ENCODE measurements at regions not wholly inside any gene's neighbourhood (a gene's known extent, or its start where the extent isn't known, plus 50 kb on each side); places are given as distances from the start of the nearest gene placed in this dataset.

DNA sequence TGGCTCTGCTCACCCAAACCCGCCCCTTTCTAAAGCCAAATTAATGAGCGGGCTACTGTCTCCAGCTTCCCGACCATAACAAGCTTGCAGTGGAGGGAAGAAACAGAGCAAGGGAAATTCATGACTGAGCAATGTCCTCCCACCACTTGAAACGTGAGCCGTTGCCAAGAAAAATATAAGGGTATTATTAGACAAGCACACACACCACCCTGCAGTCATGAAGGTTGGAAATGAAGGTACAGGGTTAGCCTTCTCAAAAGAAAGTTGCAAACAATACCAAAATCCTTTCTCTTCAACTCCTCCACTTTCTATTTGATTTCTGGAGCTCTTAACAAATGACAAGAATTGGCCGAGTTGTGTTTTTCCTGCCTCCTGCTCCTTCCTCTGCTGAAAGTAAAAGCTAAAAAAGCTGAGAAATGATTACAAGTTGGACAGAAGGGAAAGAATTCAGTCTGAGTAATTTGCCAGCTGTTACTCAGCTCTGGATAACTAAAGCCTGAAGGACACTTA lies 151.1 kb upstream of the B3GAT2 start:
- WGBS, 2 experiments = 71 to 75% methylated on average over 5 to 6 of the region's 6 CpGs
- H3K4me3 ChIP-seq (ENCODE audit: insufficient read depth, low read depth, low read length) = no peak overlapping the region

DNA sequence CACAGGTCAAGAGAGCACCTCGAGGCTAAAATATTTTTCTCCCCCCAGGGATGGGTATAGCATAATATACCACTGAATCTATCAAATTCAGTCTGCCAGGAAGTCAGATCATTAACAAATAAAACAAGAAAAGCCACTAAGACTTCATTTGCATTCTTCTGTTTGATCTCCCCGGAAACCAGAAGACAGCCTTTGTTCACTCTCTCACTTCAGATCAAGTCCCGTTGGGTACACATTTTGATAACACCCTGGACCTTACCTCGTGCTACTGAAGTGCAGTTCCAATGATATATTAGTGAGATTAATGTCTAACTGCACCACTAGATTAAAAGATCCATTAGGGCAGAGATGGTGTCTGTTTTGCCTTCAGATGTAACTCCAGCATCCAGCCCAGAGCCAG lies 157.7 kb upstream of the B3GAT2 start:
- Histone ChIP-seq H3K9me3 (ENCODE audit: control insufficient read depth, low read length) (no peaks in the 10 kb centered on the region), H3K36me3 (ENCODE audit: control insufficient read depth, insufficient read depth, low read length) (no peaks in the 10 kb centered on the region), H3K27ac (ENCODE audit: insufficient read depth, low read depth, low read length, poor library complexity, severe bottlenecking) (no peak overlapping the region), H3K4me3 (ENCODE audit: insufficient read depth, low read depth, low read length) (no peak overlapping the region), H3K4me1 (ENCODE audit: control insufficient read depth, insufficient read depth, low read length) (no peaks in the 10 kb centered on the region), H3K27me3 (ENCODE audit: control insufficient read depth, insufficient read depth, low read length, poor library complexity, severe bottlenecking) (no peaks in the 10 kb centered on the region)
- 52 to 54% methylated on average over 4 of the region's 4 CpGs for WGBS, 2 experiments

More for the DNA sequence above, 151.1 kb upstream of the B3GAT2 start:
- H3K27me3 ChIP-seq (ENCODE audit: control insufficient read depth, insufficient read depth, low read length, poor library complexity, severe bottlenecking) = no peaks in the 10 kb centered on the region
- H3K4me1 ChIP-seq (ENCODE audit: control insufficient read depth, insufficient read depth, low read length) = no peaks in the 10 kb centered on the region
- no peaks in the 10 kb centered on the region for H3K36me3 ChIP-seq (ENCODE audit: control insufficient read depth, insufficient read depth, low read length)
- H3K9me3 ChIP-seq (ENCODE audit: control insufficient read depth, low read length) = no peaks in the 10 kb centered on the region
- no peak overlapping the region for H3K27ac ChIP-seq (ENCODE audit: insufficient read depth, low read depth, low read length, poor library complexity, severe bottlenecking)

DNA sequence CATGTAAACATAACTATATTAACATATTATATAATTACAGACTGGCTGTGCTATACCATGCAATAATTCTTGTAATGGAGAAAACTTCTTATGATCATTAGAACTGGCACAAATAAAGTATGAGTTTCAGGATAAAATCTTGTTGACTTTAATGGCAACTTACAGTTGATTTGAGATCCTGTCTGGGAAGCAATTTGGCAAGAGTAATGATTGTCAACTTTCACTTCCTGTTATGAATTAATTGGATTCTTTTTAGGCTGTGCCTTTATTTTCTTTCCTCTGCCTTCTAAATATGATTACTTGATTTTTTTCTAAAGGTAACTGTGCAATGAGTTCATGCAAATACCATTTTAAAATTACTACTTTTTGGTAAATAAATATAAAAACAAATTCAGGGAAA lies 158.1 kb upstream of the B3GAT2 start:
- no peak overlapping the region for H3K4me3 ChIP-seq (ENCODE audit: insufficient read depth, low read depth, low read length)
- H3K36me3 ChIP-seq (ENCODE audit: control insufficient read depth, insufficient read depth, low read length) = no peaks in the 10 kb centered on the region
- no peaks in the 10 kb centered on the region for H3K27me3 ChIP-seq (ENCODE audit: control insufficient read depth, insufficient read depth, low read length, poor library complexity, severe bottlenecking)
- no peaks in the 10 kb centered on the region for H3K9me3 ChIP-seq (ENCODE audit: control insufficient read depth, low read length)
- no peaks in the 10 kb centered on the region for H3K4me1 ChIP-seq (ENCODE audit: control insufficient read depth, insufficient read depth, low read length)
- H3K27ac ChIP-seq (ENCODE audit: insufficient read depth, low read depth, low read length, poor library complexity, severe bottlenecking) = no peak overlapping the region

DNA sequence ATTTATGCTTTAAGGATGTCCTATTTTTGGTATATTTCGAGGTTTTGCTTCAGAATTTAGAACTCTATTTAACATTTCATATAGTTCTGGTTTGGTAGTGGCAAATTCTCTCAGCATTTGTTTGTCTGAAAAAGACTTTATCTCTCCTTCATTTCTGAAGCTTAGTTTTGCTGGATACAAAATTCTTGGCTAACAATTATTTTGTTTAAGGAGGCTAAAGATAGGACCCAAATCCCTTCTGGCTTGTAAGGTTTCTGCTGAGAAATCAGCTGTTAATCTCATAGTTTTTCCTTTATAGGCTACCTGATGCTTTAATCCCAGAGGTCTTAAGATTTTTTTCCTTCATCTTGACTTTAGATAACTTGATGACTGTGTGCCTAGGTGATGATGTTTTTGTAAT lies 162.7 kb upstream of the B3GAT2 start:
- H3K4me1 ChIP-seq (ENCODE audit: control insufficient read depth, insufficient read depth, low read length) = no peaks in the 10 kb centered on the region
- WGBS, 2 experiments = 80 to 83% methylated on average over 1 of the region's 1 CpG
- H3K36me3 ChIP-seq (ENCODE audit: control insufficient read depth, insufficient read depth, low read length) = no peaks in the 10 kb centered on the region
- H3K27ac ChIP-seq (ENCODE audit: insufficient read depth, low read depth, low read length, poor library complexity, severe bottlenecking) = no peak overlapping the region
- no peaks in the 10 kb centered on the region for H3K27me3 ChIP-seq (ENCODE audit: control insufficient read depth, insufficient read depth, low read length, poor library complexity, severe bottlenecking)
- no peaks in the 10 kb centered on the region for H3K9me3 ChIP-seq (ENCODE audit: control insufficient read depth, low read length)
- H3K4me3 ChIP-seq (ENCODE audit: insufficient read depth, low read depth, low read length) = no peak overlapping the region

DNA sequence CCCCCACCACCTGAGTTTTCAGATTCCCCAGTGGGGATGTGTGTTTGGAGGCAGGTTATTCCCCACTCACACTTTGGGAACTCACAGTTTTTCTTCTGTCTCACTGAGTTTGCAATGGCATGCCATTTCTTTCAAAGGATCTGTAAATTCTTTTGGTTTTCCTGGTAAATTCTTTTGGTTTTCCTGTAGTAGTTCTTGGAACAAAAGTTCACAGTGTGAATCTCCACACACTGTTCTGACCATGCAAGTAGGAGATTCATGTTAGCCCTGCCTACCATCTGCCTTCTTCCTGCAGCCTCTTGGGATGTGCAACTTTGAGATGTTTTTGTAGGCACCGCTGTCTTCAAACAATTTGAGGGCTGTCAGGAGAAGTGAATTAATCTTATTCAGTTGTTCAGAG lies 165.6 kb upstream of the OGFRL1 start:
- no peaks in the 10 kb centered on the region for H3K36me3 ChIP-seq (ENCODE audit: control insufficient read depth, insufficient read depth, low read length)
- no peak overlapping the region for H3K27ac ChIP-seq (ENCODE audit: insufficient read depth, low read depth, low read length, poor library complexity, severe bottlenecking)
- no peaks in the 10 kb centered on the region for H3K27me3 ChIP-seq (ENCODE audit: control insufficient read depth, insufficient read depth, low read length, poor library complexity, severe bottlenecking)
- 80 to 95% methylated on average over 1 of the region's 1 CpG for WGBS, 2 experiments
- no peak overlapping the region for H3K4me3 ChIP-seq (ENCODE audit: insufficient read depth, low read depth, low read length)
- H3K4me1 ChIP-seq (ENCODE audit: control insufficient read depth, insufficient read depth, low read length) = no peaks in the 10 kb centered on the region
- no peaks in the 10 kb centered on the region for H3K9me3 ChIP-seq (ENCODE audit: control insufficient read depth, low read length)

DNA sequence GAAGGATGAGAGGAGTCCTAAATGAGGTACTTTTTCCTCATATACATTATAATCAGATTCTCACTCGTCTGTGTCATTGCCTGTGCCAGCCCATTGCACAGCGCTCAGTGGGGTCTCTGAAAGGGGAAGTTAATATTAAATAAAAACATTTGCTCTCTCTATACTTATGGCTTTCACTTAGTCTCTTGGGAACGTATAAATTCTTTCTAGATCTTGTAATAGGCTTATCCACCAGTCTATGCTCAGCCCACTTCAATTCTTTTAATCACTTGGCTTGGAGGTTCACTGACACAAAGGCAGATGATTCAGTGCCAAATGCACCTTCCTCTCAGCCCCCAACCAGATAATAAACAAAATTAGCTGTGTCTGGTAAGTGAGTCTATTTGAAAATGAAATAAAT lies 164.3 kb upstream of the OGFRL1 start:
- H3K27me3 ChIP-seq (ENCODE audit: control insufficient read depth, insufficient read depth, low read length, poor library complexity, severe bottlenecking) = no peaks in the 10 kb centered on the region
- no peaks in the 10 kb centered on the region for H3K9me3 ChIP-seq (ENCODE audit: control insufficient read depth, low read length)
- no peaks in the 10 kb centered on the region for H3K4me1 ChIP-seq (ENCODE audit: control insufficient read depth, insufficient read depth, low read length)
- H3K36me3 ChIP-seq (ENCODE audit: control insufficient read depth, insufficient read depth, low read length) = no peaks in the 10 kb centered on the region
- no peak overlapping the region for H3K4me3 ChIP-seq (ENCODE audit: insufficient read depth, low read depth, low read length)
- H3K27ac ChIP-seq (ENCODE audit: insufficient read depth, low read depth, low read length, poor library complexity, severe bottlenecking) = no peak overlapping the region
- 79 to 96% methylated on average over 1 to 2 of the region's 3 CpGs for WGBS, 2 experiments

DNA sequence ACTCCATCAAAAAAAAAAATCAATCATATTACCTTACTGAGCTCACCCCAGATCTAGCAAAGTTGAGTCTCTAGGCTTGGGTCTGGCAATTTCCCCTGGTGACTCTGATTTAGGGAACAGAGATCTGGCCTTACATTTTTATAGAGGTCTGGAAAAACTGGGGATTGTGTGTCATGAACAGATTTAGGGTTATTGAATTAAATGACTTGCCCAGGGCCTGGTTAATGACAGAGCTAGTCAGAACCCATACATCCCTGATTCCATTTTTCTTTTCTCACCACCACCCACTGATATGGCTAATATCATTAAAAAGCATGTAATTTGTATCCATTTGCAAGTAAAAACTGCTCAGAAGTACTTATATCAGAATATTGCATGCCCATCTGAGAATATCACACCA lies 163.4 kb upstream of the OGFRL1 start:
- Histone ChIP-seq H3K4me3 (ENCODE audit: insufficient read depth, low read depth, low read length) (no peak overlapping the region), H3K4me1 (ENCODE audit: control insufficient read depth, insufficient read depth, low read length) (no peaks in the 10 kb centered on the region), H3K36me3 (ENCODE audit: control insufficient read depth, insufficient read depth, low read length) (no peaks in the 10 kb centered on the region), H3K27me3 (ENCODE audit: control insufficient read depth, insufficient read depth, low read length, poor library complexity, severe bottlenecking) (no peaks in the 10 kb centered on the region), H3K9me3 (ENCODE audit: control insufficient read depth, low read length) (no peaks in the 10 kb centered on the region), H3K27ac (ENCODE audit: insufficient read depth, low read depth, low read length, poor library complexity, severe bottlenecking) (no peak overlapping the region)

DNA sequence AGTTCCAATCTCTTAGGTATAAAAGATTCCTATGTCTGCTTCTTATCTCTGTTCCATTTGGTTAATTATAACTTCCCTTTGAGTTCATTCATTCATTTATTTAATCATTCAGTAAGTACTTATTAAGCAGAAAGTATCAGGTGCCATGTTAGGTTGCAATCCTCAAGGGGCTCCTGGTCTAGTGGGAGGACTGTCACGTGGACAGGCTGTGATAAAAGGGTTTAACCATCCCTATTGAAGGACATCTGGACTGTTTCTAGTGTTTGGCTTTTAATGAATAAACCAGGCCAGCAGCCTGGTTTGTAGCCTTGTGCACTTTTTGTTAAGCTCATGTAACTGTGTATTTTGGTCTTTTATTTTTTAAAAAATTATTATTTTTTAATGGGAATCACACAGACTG lies 162.1 kb upstream of the OGFRL1 start:
- Histone ChIP-seq H3K27ac (ENCODE audit: insufficient read depth, low read depth, low read length, poor library complexity, severe bottlenecking) (no peak overlapping the region), H3K9me3 (ENCODE audit: control insufficient read depth, low read length) (no peaks in the 10 kb centered on the region), H3K36me3 (ENCODE audit: control insufficient read depth, insufficient read depth, low read length) (no peaks in the 10 kb centered on the region), H3K4me3 (ENCODE audit: insufficient read depth, low read depth, low read length) (no peak overlapping the region), H3K4me1 (ENCODE audit: control insufficient read depth, insufficient read depth, low read length) (no peaks in the 10 kb centered on the region), H3K27me3 (ENCODE audit: control insufficient read depth, insufficient read depth, low read length, poor library complexity, severe bottlenecking) (no peaks in the 10 kb centered on the region)
- WGBS, 2 experiments = 88 to 90% methylated on average over 1 of the region's 1 CpG

DNA sequence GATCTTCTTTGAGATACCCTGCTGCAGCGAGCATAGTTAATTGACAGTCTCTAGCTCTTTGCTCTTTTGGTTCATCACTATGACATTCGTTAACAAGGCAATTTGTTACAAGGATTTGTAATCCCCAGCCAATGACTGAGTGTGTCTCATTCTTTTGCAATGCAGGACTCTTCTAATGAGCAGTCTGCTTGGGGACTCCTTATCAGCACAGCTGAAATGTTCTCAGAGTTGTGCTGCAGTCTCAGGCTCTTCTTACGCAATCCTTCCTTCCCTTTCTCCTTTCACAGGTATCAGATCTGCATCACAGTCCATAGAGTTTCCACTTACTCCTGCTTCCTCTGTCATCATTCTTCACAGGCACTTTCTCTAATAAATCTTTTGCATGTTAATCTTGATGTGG lies 161.2 kb upstream of the OGFRL1 start:
- Histone ChIP-seq H3K4me1 (ENCODE audit: control insufficient read depth, insufficient read depth, low read length) (no peaks in the 10 kb centered on the region), H3K27me3 (ENCODE audit: control insufficient read depth, insufficient read depth, low read length, poor library complexity, severe bottlenecking) (no peaks in the 10 kb centered on the region), H3K4me3 (ENCODE audit: insufficient read depth, low read depth, low read length) (no peak overlapping the region), H3K9me3 (ENCODE audit: control insufficient read depth, low read length) (no peaks in the 10 kb centered on the region), H3K27ac (ENCODE audit: insufficient read depth, low read depth, low read length, poor library complexity, severe bottlenecking) (no peak overlapping the region), H3K36me3 (ENCODE audit: control insufficient read depth, insufficient read depth, low read length) (no peaks in the 10 kb centered on the region)
- WGBS, 2 experiments = 93 to 94% methylated on average over 3 of the region's 3 CpGs

DNA sequence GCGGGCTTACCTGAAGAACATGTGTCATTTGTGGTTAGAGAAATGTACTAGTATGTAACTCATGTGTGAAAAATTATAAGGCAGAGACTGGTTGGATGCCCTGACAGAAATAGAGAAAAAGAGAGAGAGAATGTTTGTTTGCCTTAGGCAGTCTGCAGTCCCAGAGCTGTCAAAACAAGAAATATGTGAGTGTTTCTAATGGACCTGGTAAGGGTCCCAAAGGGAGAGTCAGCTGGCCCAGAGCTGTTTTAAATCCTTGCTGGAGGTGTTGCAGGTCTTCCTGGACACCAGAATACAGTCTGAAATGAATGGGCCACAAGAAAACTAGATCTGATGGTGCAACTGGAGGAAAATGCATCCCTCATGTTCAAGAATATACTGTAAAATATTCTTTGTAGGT lies 158.3 kb upstream of the OGFRL1 start:
- no peak overlapping the region for H3K4me3 ChIP-seq (ENCODE audit: insufficient read depth, low read depth, low read length)
- 96 to 97% methylated on average over 1 of the region's 1 CpG for WGBS, 2 experiments
- H3K4me1 ChIP-seq (ENCODE audit: control insufficient read depth, insufficient read depth, low read length) = no peaks in the 10 kb centered on the region
- H3K27me3 ChIP-seq (ENCODE audit: control insufficient read depth, insufficient read depth, low read length, poor library complexity, severe bottlenecking) = no peaks in the 10 kb centered on the region
- no peaks in the 10 kb centered on the region for H3K36me3 ChIP-seq (ENCODE audit: control insufficient read depth, insufficient read depth, low read length)
- no peaks in the 10 kb centered on the region for H3K9me3 ChIP-seq (ENCODE audit: control insufficient read depth, low read length)
- H3K27ac ChIP-seq (ENCODE audit: insufficient read depth, low read depth, low read length, poor library complexity, severe bottlenecking) = no peak overlapping the region

DNA sequence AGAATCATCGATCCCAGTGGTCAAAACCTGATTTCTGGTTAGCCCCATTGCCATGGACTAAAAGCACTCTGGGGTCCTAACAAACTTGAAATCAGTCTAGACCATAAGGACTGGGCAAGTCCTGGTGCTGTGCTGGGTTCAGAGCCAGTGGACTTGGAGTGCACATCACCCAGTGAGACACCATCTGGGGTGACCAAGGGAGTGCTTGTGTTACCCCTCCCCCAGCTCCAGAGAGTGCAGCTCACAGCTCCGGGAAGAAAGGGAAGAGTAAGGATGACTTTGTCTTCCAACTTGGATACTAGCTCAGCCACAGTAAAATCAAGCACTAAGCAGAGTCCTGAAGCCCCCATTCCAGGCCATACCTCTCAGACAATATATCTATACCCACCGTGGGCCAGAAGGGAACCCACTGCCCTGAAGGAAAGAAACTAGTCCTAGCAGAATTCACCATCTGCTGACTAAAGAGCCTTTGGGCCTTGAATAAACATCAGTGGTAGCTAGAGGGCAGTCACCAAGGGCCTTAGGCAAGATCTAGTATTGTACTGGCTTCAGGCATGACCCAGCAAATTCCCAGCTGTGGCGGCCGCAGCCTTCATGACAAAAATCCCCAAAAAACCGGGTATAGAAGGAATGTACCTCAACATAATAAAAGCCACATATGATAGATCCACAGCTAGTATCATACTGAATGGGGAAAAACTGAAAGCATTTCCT lies 153.5 kb upstream of the OGFRL1 start:
- Histone ChIP-seq H3K4me1 (ENCODE audit: control insufficient read depth, insufficient read depth, low read length) (no peaks in the 10 kb centered on the region), H3K27me3 (ENCODE audit: control insufficient read depth, insufficient read depth, low read length, poor library complexity, severe bottlenecking) (no peaks in the 10 kb centered on the region), H3K9me3 (ENCODE audit: control insufficient read depth, low read length) (no peaks in the 10 kb centered on the region), H3K4me3 (ENCODE audit: insufficient read depth, low read depth, low read length) (no peak overlapping the region), H3K36me3 (ENCODE audit: control insufficient read depth, insufficient read depth, low read length) (no peaks in the 10 kb centered on the region), H3K27ac (ENCODE audit: insufficient read depth, low read depth, low read length, poor library complexity, severe bottlenecking) (no peak overlapping the region)
- WGBS, 2 experiments = 84 to 88% methylated on average over 6 of the region's 6 CpGs
